Upper lobe of left lung (tissue), 4 donors: ENCODE measurements at regions not wholly inside any gene's neighbourhood (a gene's known extent, or its start where the extent isn't known, plus 50 kb on each side); places are given as distances from the start of the nearest gene placed in this dataset.

Source experiments
- CTCF ChIP-seq, 6 experiments: fragments of 450-650 bp in 4 of 6; fragments of 200-600 bp in 2 of 6; sonication (generic) in 2 of 6; IDR thresholded peaks; one replicate each; pipeline ENCODE4 v1.5.1; 2016 to 2019; ENCODE audit warnings: antibody characterized with exemption in 6 of 6
- EP300 ChIP-seq, 4 donors: sonication (generic); formaldehyde crosslinking; IDR thresholded peaks; one replicate each; pipeline ENCODE4 v1.5.1; 2017; ENCODE audit warnings: antibody characterized with exemption in 4 of 4, control low read depth in 2 of 4
- POLR2A ChIP-seq, 4 donors: fragments of 450-650 bp; IDR thresholded peaks; one replicate each; pipeline ENCODE4 v1.5.1; 2016 to 2017; ENCODE audit warnings: antibody characterized with exemption in 4 of 4, mild to moderate bottlenecking in 2 of 4
- POLR2AphosphoS5 ChIP-seq, 2 donors: sonication (generic); formaldehyde crosslinking; IDR thresholded peaks; one replicate each; pipeline ENCODE4 v1.5.1; 2017; ENCODE audit warnings: antibody characterized with exemption in 2 of 2

DNA sequence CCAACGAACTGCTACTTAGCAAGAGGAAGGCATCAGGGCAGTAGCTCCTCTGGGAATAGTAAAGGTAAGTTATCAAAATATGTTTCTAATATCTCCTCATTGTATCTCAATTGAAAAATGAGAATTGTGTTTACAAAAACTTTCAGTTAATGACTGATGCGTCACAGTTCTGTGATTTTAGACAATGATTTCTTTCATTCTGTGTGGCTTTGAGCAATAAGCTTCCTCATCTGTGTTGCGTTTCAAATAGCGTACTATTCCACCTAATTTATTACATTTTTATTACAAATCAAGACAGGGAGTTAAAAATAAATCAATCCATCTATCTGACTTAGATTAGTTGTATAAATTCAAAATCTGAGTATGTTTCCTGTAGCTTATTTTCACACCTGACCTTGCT is 145.0 kb downstream of the CAAP1 start:
- TF ChIP-seq POLR2A (IDR thresholded peaks at IDR 0.05): no peak
- TF ChIP-seq CTCF (IDR thresholded peaks at IDR 0.05): no peak
- no peak for TF ChIP-seq POLR2AphosphoS5 (IDR thresholded peaks at IDR 0.05)
- TF ChIP-seq EP300 (IDR thresholded peaks at IDR 0.05): no peak
